Hindlimb muscle (tissue), 1 donor: ENCODE measurements at regions not wholly inside any gene's neighbourhood (a gene's known extent, or its start where the extent isn't known, plus 50 kb on each side); places are given as distances from the start of the nearest gene placed in this dataset.
A peak's percentile ranks its signal among the peaks of the same experiment; 100 is the strongest.

Experiments used
- DNase-seq: peaks from one replicate; pipeline ENCODE4 v3.0.0-alpha.2; 2013

DNA sequence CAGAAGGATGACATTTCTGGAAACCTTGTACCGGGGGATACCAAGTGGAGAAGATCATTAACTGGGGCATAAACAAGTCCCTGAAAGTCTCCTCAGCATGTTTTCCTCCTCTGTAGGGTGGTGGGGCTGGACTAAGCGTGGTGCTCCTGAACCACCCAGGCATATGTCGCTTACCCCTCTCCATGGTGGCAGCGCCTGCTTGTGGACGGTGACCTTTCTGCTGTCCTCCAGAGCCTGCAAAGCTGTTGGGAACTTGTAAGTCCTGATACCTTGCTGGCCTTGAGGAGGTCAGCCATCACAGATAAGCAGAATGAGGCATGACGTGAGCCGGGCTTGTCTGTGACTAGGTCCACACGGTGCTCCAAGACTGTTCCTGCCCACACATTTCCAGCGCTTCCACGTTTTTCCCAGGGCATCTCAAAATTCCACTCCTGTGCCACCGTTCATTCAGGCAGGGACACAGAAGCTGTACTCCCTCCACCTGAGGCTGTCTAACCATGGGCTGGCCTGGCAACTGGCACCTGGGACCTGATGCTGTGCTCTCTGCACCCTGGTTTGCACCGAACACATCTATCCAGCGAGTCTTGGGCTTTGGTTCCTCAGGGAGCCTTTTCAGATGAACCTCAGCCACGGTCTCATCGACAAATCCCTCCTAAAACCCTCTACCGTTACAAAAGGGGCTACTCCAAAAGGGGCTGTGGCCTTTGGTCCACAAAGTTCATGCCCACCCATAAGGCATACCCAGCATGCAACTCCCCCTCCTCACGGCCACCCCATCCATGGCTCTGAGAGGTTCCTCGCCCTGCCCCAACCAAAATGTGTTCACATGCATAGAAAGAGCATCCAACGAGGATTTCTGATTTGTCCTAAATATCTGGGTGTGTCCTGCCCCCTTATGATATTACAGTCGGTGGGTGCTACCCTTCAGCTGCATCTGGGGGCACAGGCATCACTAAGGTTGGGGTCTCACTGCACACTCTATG lies 199.6 kb upstream of the DIO3 start:
- no peak for DNase-seq

- no peak for DNase-seq
These were observed 198.6 kb upstream of the DIO3 start for GRCh38 chr14:101362529-101363260.

DNA sequence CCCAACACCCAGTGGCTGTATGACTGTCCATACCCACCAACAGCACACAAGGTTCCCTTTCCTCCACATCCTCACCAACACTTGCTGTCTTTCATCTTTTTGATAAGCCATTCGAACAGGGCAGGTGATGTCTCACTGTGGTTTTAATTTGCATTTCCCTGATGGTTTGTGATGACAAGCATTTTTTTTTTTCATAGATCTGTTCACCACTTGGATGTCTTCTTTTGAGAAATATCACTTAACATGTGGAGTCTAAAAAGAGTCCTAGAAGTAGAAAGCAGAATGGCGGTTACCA lies 198.1 kb upstream of the DIO3 start:
- no peak for DNase-seq

GRCh38 chr14:101363880-101364391 lies 197.4 kb upstream of the DIO3 start:
- no peak for DNase-seq

DNA sequence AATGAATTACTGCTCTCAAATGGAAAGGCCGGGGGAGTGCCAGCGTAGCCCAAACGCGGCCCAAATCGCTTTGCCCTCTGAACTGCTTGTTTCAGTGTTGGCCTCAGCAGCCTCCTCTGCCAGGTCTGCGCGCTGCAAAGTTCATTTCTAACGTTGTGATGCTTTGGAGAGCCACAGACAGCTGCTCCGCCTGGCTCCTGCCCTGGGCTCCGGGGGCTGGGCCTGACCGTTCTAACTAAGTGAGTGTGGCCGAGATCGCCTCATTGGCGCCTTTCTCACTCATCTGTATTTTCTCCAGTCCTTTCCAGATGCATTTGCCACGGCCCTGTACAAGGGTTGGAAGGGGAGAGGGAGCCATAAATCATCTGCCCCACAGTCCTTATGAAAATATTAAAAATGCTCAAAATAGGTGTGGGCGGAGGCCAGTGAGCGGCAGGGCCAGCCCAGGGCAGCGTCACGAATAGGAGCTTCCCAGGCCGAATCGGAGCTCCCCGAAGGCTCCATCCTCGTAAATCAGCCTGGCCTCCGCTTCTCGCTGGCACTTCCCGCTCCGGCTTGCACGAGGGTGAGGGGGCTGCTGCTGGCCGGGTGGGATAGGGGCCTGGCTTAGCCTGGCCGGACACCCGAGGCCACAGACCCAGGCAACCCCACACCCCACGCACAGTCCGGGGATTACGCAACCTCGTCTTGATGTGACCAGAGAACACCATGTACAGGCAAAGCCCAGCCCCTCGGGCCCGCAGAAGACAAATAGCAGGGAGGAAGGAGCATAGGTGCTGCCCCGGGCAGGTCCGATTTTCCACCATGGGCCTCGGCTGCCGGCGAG lies 196.6 kb upstream of the DIO3 start:
- peak; percentile 59 for DNase-seq

- no peak for DNase-seq
These were observed 195.8 kb upstream of the DIO3 start for GRCh38 chr14:101365329-101366158.

DNA sequence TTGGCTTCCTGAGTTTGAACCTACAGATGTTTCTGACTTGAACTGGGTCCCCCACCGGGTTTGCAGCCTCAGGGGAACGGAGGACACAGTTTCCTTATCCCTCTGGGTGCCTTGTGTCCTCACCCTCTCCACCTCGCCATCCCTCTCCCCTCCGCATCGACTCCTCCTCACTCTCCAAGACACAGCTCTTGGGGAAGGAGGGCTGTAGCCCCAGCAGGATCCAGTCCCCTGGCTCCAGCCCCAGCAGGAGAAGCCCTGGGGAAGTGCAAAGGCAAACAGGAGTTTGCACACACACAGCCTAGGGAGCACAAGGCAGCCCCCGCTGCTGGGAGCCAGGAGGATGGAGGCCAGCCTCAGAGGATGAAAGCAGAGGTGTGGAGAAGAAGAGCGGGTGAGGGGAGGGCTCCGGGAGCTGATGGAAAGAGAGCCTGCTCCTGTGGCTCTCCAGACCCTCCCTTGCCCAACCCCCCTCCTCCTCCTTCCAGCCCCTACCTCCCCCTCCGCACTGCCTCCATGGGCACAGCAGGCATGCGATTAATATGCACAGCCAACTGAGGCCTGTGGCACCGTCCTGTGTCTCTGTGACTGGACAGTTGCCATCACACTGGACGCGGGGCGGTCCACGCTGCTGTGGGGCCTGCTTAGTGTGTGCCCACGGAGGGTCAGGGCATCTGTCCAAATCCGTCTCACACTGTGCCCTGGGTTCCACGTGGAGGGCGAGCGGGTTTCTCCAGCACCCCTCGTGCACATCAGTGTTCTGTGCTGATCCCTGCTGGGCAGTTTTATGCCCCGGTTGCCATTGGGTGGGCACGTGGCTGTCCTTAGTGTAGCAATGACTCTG lies 193.7 kb upstream of the DIO3 start:
- DNase-seq, result no peak

GRCh38 chr14:101368629-101369028 lies 192.7 kb upstream of the DIO3 start:
- no peak for DNase-seq

DNA sequence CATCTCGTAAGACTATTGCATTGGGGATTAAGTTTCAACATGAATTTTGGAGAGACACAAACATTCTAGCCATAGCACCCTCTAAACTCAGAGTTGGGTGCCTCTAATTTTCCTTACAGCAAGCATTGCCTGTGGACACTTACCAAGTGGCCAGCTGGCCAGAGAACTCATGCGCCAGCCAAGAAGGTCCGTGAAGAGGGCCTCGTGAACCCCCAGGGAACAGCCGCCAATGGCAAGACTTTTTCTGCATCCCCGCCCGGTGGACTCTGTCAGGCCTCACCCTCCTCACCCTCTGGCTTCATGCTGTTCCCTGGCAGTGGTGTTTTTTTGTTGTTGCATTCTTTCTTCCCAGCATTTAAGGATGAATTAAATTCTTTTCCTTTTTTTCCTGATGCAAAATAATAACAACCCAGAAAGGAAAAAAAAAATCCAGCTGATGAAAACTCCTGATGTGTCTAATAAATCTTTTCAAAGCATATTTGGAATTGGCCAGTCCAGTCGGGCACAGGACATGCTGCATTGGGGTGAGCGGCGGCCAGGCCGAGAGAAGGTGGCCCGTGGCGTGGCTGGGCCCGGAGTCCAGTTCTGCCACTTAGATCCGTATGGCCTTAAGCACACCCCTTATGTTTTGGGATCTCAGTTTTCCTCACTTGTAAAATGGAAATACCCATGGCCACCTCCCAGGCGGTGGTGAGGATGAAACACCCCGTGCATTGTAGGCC lies 191.9 kb upstream of the DIO3 start:
- no peak for DNase-seq

DNA sequence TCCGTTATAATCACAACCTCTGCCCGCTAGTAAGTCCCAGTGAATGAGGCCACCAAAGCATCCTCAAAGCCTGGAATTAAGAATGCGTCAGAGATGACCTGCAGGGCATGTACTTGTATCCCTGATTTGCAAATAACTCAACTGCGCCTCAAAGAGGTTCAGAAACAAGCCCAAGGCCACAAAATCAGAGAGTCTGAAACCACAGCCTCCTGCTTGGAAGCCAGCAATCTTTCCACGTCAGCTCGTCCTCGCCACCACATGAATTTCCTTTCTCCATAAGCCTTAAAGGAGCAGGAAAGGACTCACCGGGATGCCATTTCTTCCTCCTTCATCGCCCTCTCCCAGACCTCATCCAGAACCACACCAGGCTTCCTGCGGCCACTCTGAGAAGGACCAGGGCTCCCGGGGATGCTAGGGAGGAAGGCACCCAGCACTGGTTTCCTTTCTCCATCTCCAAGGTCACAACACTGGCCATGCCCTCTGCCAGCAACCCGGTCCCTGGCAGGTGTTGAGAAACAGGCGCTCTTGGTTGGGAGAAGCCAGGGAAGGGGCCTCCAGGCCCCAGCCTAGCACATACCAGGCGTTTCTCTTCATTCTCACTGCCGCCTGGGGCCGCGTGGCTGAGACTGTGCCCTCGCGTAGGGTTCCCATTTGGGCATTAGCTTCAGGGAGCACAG lies 191.2 kb upstream of the DIO3 start:
- DNase-seq, result no peak

DNA sequence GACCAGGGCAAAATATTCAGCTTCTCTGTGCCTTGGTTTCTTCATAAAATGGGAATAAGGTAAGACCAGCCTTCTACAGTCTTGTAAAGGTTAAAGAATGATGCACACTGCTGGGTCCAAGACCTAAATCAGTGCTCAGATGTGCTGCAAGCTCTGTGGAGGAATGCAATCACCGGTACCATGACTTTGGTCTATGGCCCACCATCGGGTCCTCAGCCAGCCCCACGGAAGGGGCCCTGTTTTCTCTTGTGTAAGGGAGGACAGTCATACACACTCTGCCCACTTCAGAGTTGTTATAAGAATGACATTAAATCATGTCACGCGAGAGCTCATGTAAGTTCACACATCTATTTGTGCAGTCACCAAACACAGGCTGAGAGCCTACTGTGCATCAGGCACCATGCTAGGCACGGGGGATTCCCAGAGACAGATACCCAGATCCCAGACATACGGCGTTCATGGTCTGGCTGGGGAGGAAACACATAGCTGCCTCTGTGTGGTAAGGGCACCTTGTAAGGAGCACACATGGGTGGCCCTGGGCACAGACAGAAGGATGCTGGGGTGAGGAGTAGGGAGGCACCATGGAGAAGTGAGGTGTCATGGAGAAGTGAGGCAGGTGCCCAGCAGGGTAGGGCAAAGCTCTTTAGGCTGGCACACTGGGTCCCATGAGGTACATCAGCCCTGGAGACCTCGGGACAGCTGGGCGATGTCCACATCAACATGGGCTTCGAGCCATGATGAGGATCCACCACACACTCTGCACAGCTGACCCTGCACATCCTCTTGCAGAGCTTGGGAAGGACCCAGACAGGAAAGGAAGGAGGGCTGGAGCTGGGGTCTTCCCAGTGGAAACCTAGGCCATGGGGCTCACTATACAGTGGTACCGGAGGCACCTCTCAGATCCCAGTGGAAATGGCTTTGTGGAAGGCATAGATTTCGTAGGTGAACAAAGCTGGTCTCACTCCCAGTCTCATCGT lies 190.4 kb upstream of the DIO3 start:
- no peak for DNase-seq

DNA sequence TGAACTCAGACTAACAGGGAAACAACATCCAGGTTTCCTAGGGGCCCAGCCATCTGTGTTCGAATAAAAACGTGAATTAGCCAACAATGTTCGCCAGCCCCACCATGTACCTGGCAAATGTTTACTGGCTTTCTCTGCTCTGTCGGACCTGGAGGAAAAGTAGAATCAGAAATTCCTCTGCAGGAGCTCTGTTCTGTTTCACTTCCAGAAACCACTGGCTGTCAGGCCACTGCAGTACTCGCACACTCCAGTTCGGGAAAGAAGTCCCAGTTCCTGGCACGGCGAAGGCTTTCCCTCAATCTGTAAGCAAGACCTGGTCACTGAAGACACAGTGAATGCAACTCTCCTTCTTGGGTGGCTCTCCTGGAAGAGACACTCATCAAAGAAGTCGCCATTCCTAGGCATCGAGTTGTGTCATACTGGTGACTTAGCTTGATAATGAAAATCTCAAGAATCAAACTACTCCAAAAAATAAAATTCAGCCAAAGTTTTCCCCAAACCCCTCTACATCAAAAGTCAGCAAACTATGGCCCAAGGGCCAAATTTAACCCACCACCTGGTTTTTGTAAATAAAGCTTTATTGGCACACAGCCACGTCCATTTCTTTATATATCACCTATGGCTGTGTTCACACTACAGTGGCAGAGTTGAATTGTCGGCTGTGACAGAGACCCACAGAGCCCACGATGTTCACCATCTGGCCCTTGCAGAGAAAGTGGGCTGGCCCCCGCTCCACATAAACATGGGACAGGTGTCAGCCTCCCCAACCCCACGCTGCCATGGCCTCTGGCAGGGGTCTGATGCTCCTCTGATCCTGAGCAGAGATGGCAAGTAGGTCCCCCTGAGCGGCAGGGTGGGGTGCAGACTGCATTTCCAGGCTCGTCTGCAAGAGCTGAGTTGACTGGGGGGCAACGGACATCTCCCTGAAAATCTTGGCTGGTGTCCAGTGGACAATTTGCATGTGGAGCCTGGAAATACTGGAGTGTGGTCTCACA lies 189.2 kb upstream of the DIO3 start:
- DNase-seq, result no peak

DNA sequence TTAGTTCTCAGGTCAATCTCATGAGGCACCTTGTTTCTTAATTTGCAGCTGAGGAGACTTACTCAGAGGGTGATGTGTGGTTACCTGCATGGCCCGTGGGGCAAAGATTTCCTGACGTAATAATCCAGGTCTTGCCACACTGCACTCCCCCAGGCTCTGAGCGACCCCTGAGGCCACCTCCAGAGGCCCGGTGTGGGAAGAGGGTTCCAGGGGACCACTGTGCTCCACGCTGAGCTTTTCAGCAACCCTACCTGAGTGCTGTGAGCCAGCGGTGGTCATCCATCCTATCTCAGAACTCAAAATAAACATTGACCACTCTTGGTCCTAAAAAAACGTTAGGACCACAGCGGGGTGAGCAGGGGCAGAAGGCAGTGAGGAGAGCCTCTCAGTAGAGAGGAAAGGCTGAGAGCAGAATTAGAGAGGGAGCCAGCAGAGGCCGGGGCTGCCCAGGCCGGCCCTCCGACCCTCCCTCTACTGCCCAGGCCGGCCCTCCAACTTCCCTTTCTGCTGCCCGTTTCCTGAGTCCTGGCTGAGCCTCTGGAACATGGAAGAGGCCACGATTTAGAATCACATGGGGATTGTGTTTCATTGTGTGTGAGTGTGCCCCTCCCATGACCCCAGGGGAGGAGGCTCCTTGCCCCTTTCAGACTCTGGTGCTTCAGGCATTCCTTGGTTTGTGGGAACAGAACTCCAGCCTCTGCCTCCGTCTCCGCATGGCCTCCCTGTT lies 188.2 kb upstream of the DIO3 start:
- DNase-seq, result no peak

DNA sequence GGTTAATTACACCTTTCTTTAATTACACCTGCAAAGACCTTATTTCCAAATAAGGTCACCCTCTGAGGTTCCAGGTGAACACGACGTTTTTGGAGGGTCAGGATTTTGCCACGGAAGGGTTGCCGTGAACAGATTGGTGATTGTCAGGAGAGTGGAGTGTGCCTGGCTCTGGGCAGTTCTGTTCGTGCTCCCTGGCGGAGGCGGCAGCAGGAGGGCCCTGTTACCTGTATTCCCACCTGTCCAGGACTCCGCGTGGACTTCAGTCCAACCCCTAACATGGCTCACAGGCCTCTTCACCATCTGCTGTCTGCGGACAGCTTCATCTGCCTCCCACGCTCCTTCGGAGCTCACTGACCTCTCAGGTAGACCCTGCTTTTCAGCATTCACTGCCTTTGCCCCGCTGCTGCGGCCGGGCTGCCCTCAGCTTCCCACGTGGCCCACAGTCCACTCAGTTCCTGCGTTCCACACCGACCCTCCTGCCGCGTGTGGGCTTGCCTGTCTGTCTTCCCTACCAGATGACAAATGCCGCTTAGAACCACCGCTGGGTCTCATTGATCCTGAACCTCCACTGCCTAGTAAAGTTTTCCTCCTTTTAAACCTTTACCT lies 187.5 kb upstream of the DIO3 start:
- DNase-seq, result no peak

- no peak for DNase-seq
These were observed 186.6 kb upstream of the DIO3 start for GRCh38 chr14:101374373-101375338.
